ENCODE measurements at regions not wholly inside any gene's neighbourhood (a gene's known extent, or its start where the extent isn't known, plus 50 kb on each side); places are given as distances from the start of the nearest gene placed in this dataset.

DNA sequence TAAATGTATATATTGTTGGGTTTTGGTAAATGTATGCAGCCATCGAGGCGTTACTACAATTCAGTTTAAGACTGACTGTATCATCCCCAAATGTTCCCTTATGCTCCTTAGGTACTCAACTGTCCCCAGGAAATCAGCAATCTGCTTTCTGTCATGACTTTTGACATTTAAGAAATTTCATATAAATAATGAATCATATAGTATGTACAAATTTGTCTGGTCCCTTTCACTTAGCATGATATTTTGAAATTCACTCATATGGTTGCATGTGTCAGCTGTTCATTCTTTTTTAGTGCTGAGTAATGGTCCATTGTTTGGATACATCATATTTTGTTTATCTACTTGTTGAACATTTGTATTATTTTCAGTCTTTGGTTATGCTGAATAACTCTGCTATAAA, 218.8 kb downstream of the C4orf33 start:
- CTCF ChIA-PET: no interaction called here

GRCh38 chr4:129322920-129323319, 227.0 kb downstream of the C4orf33 start:
- Histone ChIP-seq H3K4me1 (no peaks in the 10 kb centered on the region), H3K4me2 (no peak overlapping the region), H3K27ac (no peak overlapping the region), H3K9me3 (no peaks in the 10 kb centered on the region), H3K4me3 (no peak overlapping the region)
- no peak for FAIRE-seq
- POLR2A ChIA-PET: no interaction called here
- TF ChIP-seq MAFK (IDR thresholded peaks at IDR 0.05; ENCODE audit: partially characterized antibody): no peak
- TF ChIP-seq EHMT2 (IDR thresholded peaks at IDR 0.05; ENCODE audit: low read depth): no peak
- TF ChIP-seq, protein P1, sequence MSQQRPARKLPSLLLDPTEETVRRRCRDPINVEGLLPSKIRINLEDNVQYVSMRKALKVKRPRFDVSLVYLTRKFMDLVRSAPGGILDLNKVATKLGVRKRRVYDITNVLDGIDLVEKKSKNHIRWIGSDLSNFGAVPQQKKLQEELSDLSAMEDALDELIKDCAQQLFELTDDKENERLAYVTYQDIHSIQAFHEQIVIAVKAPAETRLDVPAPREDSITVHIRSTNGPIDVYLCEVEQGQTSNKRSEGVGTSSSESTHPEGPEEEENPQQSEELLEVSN (IDR thresholded peaks at IDR 0.05; ENCODE audit: borderline replicate concordance, low read depth): no peak
- CTCF ChIA-PET: interaction anchor here (2.0 kb wide), 1 partner anchor 10 kb away, joined by 4 read pairs; no protein-coding TSS in a partner anchor
- whole genome bisulfite sequencing (ENCODE audit: missing lambda C conversion rate): 42% methylated on average over 4 of the region's 4 CpGs
- no peak for ATAC-seq
- DNase-seq (ENCODE audit: low read depth in 1 of 2, low spot score in 1 of 2): no peak

More for the DNA sequence above, 218.8 kb downstream of the C4orf33 start:
- no peak overlapping the region for H3K4me3 ChIP-seq
- 27% methylated on average over 2 of the region's 2 CpGs for WGBS (ENCODE audit: missing lambda C conversion rate)
- DNase-seq (ENCODE audit: low read depth in 1 of 2, low spot score in 1 of 2) (no peak), FAIRE-seq (no peak), ATAC-seq (no peak)
- H3K9me3 ChIP-seq: no peaks in the 10 kb centered on the region
- no peak for TF ChIP-seq HOXB13 (CRISPR knock-in tag; IDR thresholded peaks at IDR 0.05; ENCODE audit: low read depth)
- no peak for TF ChIP-seq PHF8 (IDR thresholded peaks at IDR 0.05; ENCODE audit: borderline replicate concordance, low read depth)
- no peak for TF ChIP-seq KDM1A (IDR thresholded peaks at IDR 0.05; ENCODE audit: low read depth)
- no peak for TF ChIP-seq EP300 (IDR thresholded peaks at IDR 0.05)
- no peak for TF ChIP-seq TP53 (CRISPR knock-in tag; IDR thresholded peaks at IDR 0.05)
- TF ChIP-seq CBX2 (IDR thresholded peaks at IDR 0.05; ENCODE audit: borderline replicate concordance, low read depth): no peak
- no peak for TF ChIP-seq JUN (IDR thresholded peaks at IDR 0.05)
- TF ChIP-seq CHD2 (IDR thresholded peaks at IDR 0.05; ENCODE audit: low read length, partially characterized antibody): no peak
- TF ChIP-seq, protein P2, sequence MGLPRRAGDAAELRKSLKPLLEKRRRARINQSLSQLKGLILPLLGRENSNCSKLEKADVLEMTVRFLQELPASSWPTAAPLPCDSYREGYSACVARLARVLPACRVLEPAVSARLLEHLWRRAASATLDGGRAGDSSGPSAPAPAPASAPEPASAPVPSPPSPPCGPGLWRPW (IDR thresholded peaks at IDR 0.05): no peak
- TF ChIP-seq USF2 (IDR thresholded peaks at IDR 0.05): no peak
- TF ChIP-seq NR3C1 (IDR thresholded peaks at IDR 0.05): no peak
- no peak for TF ChIP-seq FOXS1 (CRISPR knock-in tag; IDR thresholded peaks at IDR 0.05)
- TF ChIP-seq CHD4 (IDR thresholded peaks at IDR 0.05; ENCODE audit: borderline replicate concordance): no peak
- no peak for TF ChIP-seq CTCF (IDR thresholded peaks at IDR 0.05)
- TF ChIP-seq ZFP36 (IDR thresholded peaks at IDR 0.05; ENCODE audit: borderline replicate concordance, partially characterized antibody): no peak
- TF ChIP-seq HOXA7 (CRISPR knock-in tag; IDR thresholded peaks at IDR 0.05): no peak
- no peak for TF ChIP-seq GATA3 (IDR thresholded peaks at IDR 0.05; ENCODE audit: borderline replicate concordance)
- TF ChIP-seq HOXB5 (CRISPR knock-in tag; IDR thresholded peaks at IDR 0.05): no peak
- no peak for TF ChIP-seq RAD21 (conservative IDR thresholded peaks at IDR 0.05 in 1 of 2, IDR thresholded peaks at IDR 0.05 in 1 of 2)
- no peak for TF ChIP-seq HEYL (CRISPR knock-in tag; IDR thresholded peaks at IDR 0.05)
- H3K4me2 ChIP-seq: no peak overlapping the region
- POLR2A ChIA-PET: no interaction called here
- H3K27ac ChIP-seq: no peak overlapping the region
- H3K4me1 ChIP-seq: no peaks in the 10 kb centered on the region

Measured in A549 (cell line).